ENCODE measurements at regions not wholly inside any gene's neighbourhood (a gene's known extent, or its start where the extent isn't known, plus 50 kb on each side); places are given as distances from the start of the nearest gene placed in this dataset.

DNA sequence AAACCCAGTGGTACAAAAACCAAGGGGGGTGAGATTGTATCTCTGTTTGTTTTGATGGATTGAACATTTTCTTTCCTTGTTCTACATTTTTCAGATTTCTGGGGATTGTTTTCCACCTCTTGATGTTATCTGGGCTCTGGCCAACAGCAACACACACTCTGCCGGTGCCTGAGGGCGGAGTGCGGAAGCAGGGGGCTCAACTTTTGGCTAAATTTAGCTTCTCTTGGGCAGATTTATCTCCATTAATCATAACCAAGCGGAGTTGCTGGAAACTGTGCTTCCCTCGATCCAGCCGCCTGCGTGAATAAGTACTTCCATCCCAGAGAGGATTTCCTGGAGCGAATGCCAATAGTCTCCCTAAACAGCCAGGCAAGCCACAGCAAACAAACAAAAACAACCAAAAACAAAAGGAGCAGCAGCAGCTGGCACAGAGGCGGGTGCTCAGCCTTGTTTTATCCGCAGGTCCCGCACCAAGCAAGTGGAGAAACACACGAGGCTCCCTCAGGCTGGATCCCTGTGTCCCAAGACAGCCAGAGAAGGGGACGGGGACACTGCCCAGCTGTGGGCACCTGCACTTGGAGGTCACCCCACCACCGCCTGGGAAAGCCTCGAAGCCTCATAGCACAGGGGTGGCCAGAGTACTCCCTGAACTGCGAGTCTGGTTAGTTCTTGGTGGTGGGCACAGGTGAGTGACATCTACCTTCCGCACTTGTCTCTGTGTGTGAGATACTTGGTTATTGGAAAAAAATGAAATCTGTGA is 143.4 kb downstream of the NDUFA10 start:
- WGBS, 2 donors: 59 to 63% methylated on average over 17 of the region's 17 CpGs
- Histone ChIP-seq H3K36me3 (ENCODE audit: low read depth, missing control alignments) (no peaks in the 10 kb centered on the region), H3K4me3 (no peak overlapping the region), H3K4me1 (peaks cover 8% of the 10 kb centered on the region), H3K27ac (no peak overlapping the region), H3K9me3 (no peaks in the 10 kb centered on the region), H3K27me3 (no peaks in the 10 kb centered on the region)
- intact Hi-C loops (cut with DNase I; ENCODE audit: low total_unique reads): no loop called here
- peak; percentile 14 for DNase-seq
- TF ChIP-seq POLR2A (IDR thresholded peaks at IDR 0.05): no peak
- TF ChIP-seq, protein P1, sequence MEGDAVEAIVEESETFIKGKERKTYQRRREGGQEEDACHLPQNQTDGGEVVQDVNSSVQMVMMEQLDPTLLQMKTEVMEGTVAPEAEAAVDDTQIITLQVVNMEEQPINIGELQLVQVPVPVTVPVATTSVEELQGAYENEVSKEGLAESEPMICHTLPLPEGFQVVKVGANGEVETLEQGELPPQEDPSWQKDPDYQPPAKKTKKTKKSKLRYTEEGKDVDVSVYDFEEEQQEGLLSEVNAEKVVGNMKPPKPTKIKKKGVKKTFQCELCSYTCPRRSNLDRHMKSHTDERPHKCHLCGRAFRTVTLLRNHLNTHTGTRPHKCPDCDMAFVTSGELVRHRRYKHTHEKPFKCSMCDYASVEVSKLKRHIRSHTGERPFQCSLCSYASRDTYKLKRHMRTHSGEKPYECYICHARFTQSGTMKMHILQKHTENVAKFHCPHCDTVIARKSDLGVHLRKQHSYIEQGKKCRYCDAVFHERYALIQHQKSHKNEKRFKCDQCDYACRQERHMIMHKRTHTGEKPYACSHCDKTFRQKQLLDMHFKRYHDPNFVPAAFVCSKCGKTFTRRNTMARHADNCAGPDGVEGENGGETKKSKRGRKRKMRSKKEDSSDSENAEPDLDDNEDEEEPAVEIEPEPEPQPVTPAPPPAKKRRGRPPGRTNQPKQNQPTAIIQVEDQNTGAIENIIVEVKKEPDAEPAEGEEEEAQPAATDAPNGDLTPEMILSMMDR (IDR thresholded peaks at IDR 0.05): no peak

GRCh38 chr2:239881031-239881471 is 144.1 kb downstream of the NDUFA10 start:
- peak; percentile 7 for DNase-seq
- peaks cover 8% of the 10 kb centered on the region for H3K4me1 ChIP-seq
- no peaks in the 10 kb centered on the region for H3K9me3 ChIP-seq
- intact Hi-C loops (cut with DNase I; ENCODE audit: low total_unique reads): no loop called here
- no peaks in the 10 kb centered on the region for H3K27me3 ChIP-seq
- TF ChIP-seq, protein P1 (IDR thresholded peaks at IDR 0.05): no peak
- no peak for TF ChIP-seq POLR2A (IDR thresholded peaks at IDR 0.05)
- H3K27ac ChIP-seq: no peak overlapping the region
- H3K36me3 ChIP-seq (ENCODE audit: low read depth, missing control alignments): no peaks in the 10 kb centered on the region
- WGBS, 2 donors: 78 to 79% methylated on average over 8 to 10 of the region's 10 CpGs
- H3K4me3 ChIP-seq: no peak overlapping the region

DNA sequence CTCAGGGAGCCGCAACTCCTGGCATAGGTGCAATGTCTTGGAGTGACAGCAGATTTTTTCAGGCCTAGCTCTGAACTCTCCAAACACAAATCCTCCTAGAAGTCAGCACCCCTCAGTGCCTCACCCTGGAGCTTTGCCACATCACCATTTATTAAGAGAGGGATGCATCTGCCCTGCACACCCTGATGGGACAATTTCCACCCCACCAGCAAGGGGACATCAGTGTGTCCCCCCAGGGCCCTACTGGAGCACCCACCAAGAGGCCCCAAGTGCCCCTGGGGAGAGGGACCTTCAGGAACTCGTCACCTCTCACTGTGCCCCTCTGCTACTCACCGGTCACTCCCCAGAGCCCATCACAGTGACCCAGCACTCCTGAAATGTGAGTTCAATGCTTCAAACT is 144.7 kb downstream of the NDUFA10 start:
- peak; percentile 4 for DNase-seq
- H3K4me1 ChIP-seq: peaks cover 8% of the 10 kb centered on the region
- H3K27ac ChIP-seq: no peak overlapping the region
- WGBS, 2 donors: 89 to 94% methylated on average over 3 of the region's 3 CpGs
- TF ChIP-seq POLR2A (IDR thresholded peaks at IDR 0.05): no peak
- TF ChIP-seq, protein P1 (IDR thresholded peaks at IDR 0.05): no peak
- no peaks in the 10 kb centered on the region for H3K36me3 ChIP-seq (ENCODE audit: low read depth, missing control alignments)
- intact Hi-C loops (cut with DNase I; ENCODE audit: low total_unique reads): no loop called here
- H3K9me3 ChIP-seq: no peaks in the 10 kb centered on the region
- no peaks in the 10 kb centered on the region for H3K27me3 ChIP-seq
- no peak overlapping the region for H3K4me3 ChIP-seq

DNA sequence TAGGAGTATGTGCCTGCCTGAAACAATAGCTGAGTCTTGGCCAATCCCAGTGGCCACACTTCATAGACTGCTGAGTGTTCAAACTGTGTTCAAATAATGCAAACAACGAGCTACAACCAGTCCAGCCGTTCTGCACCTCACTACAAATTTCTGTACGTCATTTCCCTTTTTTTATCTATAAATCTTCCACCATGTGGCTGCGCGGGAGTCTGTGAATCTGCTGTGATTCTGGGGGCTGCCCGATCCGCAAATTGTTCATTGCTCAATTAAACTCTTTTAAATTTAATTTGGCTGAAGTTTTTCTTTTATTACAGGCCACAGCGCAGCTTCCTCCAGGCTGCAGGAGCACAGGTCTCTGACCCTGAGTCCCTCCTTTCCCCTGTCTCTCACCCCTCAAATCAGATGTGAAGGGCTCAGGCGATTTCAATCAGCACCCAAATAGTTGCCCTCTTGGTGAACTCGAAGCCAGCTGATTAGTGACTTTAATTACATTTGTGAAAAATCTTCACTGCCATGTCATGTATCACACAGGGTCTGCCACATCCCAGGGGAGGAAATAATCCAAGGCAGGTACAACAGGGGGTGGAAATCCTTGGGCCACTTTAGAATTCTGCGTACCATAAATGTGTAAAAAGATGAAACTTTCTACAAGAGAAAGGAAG is 145.6 kb downstream of the NDUFA10 start:
- no peak overlapping the region for H3K27ac ChIP-seq
- H3K27me3 ChIP-seq: no peaks in the 10 kb centered on the region
- peak; percentile 8 for DNase-seq
- intact Hi-C loops (cut with DNase I; ENCODE audit: low total_unique reads): no loop called here
- H3K4me1 ChIP-seq: peaks cover 8% of the 10 kb centered on the region
- 83 to 85% methylated on average over 11 of the region's 11 CpGs for WGBS, 2 donors
- no peaks in the 10 kb centered on the region for H3K36me3 ChIP-seq (ENCODE audit: low read depth, missing control alignments)
- no peaks in the 10 kb centered on the region for H3K9me3 ChIP-seq
- H3K4me3 ChIP-seq: no peak overlapping the region
- no peak for TF ChIP-seq POLR2A (IDR thresholded peaks at IDR 0.05)
- TF ChIP-seq, protein P1 (IDR thresholded peaks at IDR 0.05): no peak

Measured in testis (tissue), 2 donors.